ENCODE measurements at regions not wholly inside any gene's neighbourhood (a gene's known extent, or its start where the extent isn't known, plus 50 kb on each side); places are given as distances from the start of the nearest gene placed in this dataset.

DNA sequence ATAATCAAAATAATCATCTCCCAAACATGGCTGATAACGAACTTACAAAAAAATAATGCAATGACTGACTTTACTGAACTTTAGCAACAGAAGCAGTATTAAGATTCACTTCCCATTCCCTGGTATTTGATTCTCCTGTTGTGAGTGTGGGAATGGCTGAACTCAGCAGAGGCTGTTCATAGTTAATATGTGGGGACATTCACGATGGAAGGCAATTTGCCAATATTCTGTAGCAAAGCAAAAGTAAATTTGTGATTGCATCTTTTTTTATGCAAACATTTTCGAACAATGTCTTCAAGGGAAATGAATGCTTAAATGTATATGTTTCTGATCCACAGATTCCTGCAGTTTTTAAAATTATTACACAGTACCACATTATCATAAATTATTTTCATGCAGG is 431.7 kb upstream of the KLF6 start:
- Histone ChIP-seq H3K27me3 (no peaks in the 10 kb centered on the region), H3K27ac (no peak overlapping the region), H3K4me1 (no peaks in the 10 kb centered on the region), H3K36me3 (ENCODE audit: low read depth, missing control alignments) (no peaks in the 10 kb centered on the region), H3K4me3 (no peak overlapping the region), H3K9me3 (no peaks in the 10 kb centered on the region)
- intact Hi-C loops (cut with DNase I; ENCODE audit: low total_unique reads), result no loop called here
- 68 to 69% methylated on average over 3 of the region's 3 CpGs for WGBS, 2 donors
- no peak for TF ChIP-seq POLR2A (IDR thresholded peaks at IDR 0.05)
- TF ChIP-seq, protein P1, sequence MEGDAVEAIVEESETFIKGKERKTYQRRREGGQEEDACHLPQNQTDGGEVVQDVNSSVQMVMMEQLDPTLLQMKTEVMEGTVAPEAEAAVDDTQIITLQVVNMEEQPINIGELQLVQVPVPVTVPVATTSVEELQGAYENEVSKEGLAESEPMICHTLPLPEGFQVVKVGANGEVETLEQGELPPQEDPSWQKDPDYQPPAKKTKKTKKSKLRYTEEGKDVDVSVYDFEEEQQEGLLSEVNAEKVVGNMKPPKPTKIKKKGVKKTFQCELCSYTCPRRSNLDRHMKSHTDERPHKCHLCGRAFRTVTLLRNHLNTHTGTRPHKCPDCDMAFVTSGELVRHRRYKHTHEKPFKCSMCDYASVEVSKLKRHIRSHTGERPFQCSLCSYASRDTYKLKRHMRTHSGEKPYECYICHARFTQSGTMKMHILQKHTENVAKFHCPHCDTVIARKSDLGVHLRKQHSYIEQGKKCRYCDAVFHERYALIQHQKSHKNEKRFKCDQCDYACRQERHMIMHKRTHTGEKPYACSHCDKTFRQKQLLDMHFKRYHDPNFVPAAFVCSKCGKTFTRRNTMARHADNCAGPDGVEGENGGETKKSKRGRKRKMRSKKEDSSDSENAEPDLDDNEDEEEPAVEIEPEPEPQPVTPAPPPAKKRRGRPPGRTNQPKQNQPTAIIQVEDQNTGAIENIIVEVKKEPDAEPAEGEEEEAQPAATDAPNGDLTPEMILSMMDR (IDR thresholded peaks at IDR 0.05), result no peak
- no peak for DNase-seq

DNA sequence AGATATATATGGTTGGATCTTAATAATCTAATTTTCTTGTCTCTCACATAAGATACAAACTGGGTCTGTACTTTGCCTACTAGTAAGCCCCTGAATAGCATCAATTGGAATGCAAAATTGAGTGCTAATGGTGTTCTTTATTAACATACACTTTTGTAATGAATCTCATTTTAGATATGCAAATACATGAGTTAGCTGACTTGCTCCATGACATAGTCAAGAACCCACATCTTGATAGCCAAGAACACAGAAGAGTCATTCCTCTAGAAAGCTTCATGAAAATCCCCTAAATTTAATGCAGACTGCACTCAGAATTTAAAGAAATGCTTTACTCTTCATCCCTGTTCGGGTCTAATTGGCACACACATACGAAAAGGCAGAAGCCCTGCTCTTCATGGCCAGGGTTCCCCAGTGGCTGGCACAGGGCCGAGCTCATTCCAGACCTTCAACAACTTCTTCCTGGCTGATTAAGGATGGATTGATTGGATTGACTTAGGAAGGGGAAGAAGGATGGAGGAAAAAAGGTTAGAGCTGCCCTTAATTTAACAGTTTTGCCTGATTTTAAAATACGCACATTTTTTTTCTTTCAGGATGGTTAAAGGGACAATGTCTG is 431.1 kb upstream of the KLF6 start:
- WGBS, 2 donors, result 83 to 85% methylated on average over 4 of the region's 4 CpGs
- Histone ChIP-seq H3K27ac (no peak overlapping the region), H3K9me3 (no peaks in the 10 kb centered on the region), H3K4me3 (no peak overlapping the region), H3K27me3 (no peaks in the 10 kb centered on the region), H3K4me1 (no peaks in the 10 kb centered on the region), H3K36me3 (ENCODE audit: low read depth, missing control alignments) (no peaks in the 10 kb centered on the region)
- TF ChIP-seq POLR2A (IDR thresholded peaks at IDR 0.05), result no peak
- TF ChIP-seq, protein P1 (IDR thresholded peaks at IDR 0.05), result no peak
- no peak for DNase-seq
- intact Hi-C loops (cut with DNase I; ENCODE audit: low total_unique reads), result no loop called here

DNA sequence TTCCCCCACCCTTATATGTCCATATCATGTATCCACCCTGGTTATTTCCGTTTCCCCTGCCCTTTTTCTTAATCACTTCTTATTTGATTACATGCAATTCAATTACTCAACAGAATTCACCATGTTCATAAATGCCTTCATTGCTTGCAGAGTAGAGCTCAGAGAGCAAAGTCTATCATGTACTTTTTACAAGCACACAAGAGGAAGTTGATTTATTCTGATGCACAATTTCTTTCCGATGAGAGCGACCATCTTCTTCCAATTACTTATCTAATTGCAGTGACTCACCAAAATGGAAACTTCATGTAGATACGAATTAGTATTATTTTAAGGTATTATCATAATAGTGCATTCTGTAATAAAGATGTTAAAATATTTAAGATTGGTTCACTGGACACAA is 430.5 kb upstream of the KLF6 start:
- H3K27ac ChIP-seq, result no peak overlapping the region
- 79 to 93% methylated on average over 4 of the region's 4 CpGs for WGBS, 2 donors
- intact Hi-C loops (cut with DNase I; ENCODE audit: low total_unique reads), result no loop called here
- TF ChIP-seq, protein P1 (IDR thresholded peaks at IDR 0.05), result no peak
- TF ChIP-seq POLR2A (IDR thresholded peaks at IDR 0.05), result no peak
- no peak overlapping the region for H3K4me3 ChIP-seq
- H3K36me3 ChIP-seq (ENCODE audit: low read depth, missing control alignments), result no peaks in the 10 kb centered on the region
- no peaks in the 10 kb centered on the region for H3K4me1 ChIP-seq
- H3K27me3 ChIP-seq, result no peaks in the 10 kb centered on the region
- DNase-seq, result no peak
- no peaks in the 10 kb centered on the region for H3K9me3 ChIP-seq

DNA sequence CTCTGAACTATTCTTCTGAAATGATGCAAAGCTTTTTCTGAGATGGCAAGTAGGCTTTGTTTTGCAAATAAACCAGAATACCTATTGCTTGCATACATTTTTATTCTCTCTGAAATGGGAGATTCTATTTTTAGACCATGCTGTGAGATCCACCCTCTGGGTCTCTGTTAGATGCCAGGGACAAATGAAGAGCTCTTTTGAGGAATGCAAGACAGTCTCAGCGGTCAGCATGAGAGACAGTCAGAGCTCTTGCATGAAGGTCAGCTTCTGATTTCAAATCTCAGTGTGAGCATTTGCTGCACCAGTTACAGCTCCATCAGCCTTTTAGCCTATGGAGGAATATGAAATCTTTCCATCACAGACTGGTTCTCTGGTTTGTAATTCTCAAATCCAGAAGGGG is 429.9 kb upstream of the KLF6 start:
- Histone ChIP-seq H3K27me3 (no peaks in the 10 kb centered on the region), H3K4me1 (no peaks in the 10 kb centered on the region), H3K9me3 (no peaks in the 10 kb centered on the region), H3K36me3 (ENCODE audit: low read depth, missing control alignments) (no peaks in the 10 kb centered on the region), H3K4me3 (no peak overlapping the region), H3K27ac (no peak overlapping the region)
- 50 to 60% methylated on average over 1 of the region's 1 CpG for WGBS, 2 donors
- no peak for TF ChIP-seq POLR2A (IDR thresholded peaks at IDR 0.05)
- TF ChIP-seq, protein P1 (IDR thresholded peaks at IDR 0.05), result no peak
- intact Hi-C loops (cut with DNase I; ENCODE audit: low total_unique reads), result no loop called here
- no peak for DNase-seq

DNA sequence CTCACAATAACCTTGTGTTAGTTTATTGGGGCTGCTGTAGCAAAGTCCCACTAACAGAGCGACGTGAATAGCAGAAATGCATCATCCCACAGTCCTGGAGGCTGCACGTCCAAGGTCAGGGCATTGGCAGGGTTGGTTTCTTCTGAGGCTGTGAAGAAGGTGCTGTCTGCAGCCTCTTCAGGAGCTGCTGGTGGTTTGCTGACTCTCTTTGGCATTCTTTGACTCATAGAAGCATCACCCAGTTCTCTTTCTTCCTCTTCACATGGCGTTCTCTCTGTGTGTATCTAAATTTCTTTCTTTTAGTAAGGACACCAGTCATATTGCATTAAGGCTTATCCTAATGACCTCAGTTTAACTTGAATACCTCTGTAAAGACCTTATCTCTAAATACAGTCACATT is 428.4 kb upstream of the KLF6 start:
- Histone ChIP-seq H3K27ac (no peak overlapping the region), H3K36me3 (ENCODE audit: low read depth, missing control alignments) (no peaks in the 10 kb centered on the region), H3K9me3 (no peaks in the 10 kb centered on the region), H3K27me3 (no peaks in the 10 kb centered on the region), H3K4me3 (no peak overlapping the region), H3K4me1 (no peaks in the 10 kb centered on the region)
- intact Hi-C loops (cut with DNase I; ENCODE audit: low total_unique reads), result no loop called here
- no peak for TF ChIP-seq POLR2A (IDR thresholded peaks at IDR 0.05)
- TF ChIP-seq, protein P1 (IDR thresholded peaks at IDR 0.05), result no peak
- 85% methylated on average over 4 of the region's 4 CpGs for WGBS, 2 donors
- no peak for DNase-seq

Data from testis (tissue), 2 donors.